ENCODE measurements at regions not wholly inside any gene's neighbourhood (a gene's known extent, or its start where the extent isn't known, plus 50 kb on each side); places are given as distances from the start of the nearest gene placed in this dataset.

DNA sequence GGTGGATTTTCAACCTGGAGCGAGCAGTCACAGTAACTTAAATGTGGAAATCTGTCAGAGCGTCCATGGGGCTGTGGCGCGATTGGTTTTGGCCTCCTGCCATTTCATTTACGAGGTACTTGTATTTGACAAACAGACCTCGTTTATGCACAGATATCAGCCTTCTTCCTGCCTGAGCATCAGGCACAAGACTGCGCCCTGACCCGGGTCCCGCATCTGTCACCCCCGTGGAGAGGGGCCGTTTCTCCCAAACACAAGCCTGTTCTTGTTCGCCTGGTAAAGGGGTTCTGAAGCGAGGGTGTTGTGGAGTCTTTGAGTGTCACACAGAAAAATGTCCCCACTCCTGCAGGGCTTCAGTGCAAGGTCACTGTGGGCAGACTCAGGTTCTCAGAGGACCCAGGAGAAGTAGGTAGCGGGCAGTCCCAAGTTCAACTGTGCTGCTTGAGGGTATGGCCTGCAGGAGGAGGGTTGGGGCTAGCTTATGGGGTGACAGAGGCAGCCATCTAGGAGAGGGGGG, 202.3 kb downstream of the URI1 start:
- TF ChIP-seq, protein P1, sequence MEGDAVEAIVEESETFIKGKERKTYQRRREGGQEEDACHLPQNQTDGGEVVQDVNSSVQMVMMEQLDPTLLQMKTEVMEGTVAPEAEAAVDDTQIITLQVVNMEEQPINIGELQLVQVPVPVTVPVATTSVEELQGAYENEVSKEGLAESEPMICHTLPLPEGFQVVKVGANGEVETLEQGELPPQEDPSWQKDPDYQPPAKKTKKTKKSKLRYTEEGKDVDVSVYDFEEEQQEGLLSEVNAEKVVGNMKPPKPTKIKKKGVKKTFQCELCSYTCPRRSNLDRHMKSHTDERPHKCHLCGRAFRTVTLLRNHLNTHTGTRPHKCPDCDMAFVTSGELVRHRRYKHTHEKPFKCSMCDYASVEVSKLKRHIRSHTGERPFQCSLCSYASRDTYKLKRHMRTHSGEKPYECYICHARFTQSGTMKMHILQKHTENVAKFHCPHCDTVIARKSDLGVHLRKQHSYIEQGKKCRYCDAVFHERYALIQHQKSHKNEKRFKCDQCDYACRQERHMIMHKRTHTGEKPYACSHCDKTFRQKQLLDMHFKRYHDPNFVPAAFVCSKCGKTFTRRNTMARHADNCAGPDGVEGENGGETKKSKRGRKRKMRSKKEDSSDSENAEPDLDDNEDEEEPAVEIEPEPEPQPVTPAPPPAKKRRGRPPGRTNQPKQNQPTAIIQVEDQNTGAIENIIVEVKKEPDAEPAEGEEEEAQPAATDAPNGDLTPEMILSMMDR (IDR thresholded peaks at IDR 0.05), result no peak
- ATAC-seq, result no peak
- H3K27me3 Mint-ChIP-seq (ENCODE audit: low read depth in 2 of 2), result no peaks in the 10 kb centered on the region
- no peaks in the 10 kb centered on the region for H3K36me3 Mint-ChIP-seq
- H3K4me1 Mint-ChIP-seq, result no peaks in the 10 kb centered on the region
- Histone ChIP-seq H3K4me3 (ENCODE audit: low read length) (no peak overlapping the region), H3K36me3 (ENCODE audit: control insufficient read depth, insufficient read depth, low read length) (no peaks in the 10 kb centered on the region), H3K27me3 (ENCODE audit: control insufficient read depth, insufficient read depth, low read length) (no peaks in the 10 kb centered on the region), H3K27ac (ENCODE audit: low read length) (no peak overlapping the region), H3K9me3 (ENCODE audit: control insufficient read depth, insufficient read depth, low read length) (no peaks in the 10 kb centered on the region), H3K4me1 (ENCODE audit: control insufficient read depth, insufficient read depth, low read length) (no peaks in the 10 kb centered on the region)
- 87% methylated on average over 14 of the region's 14 CpGs for WGBS (ENCODE audit: insufficient coverage)
- DNase-seq, result no peak
- H3K4me3 Mint-ChIP-seq, result no peak overlapping the region
- intact Hi-C loops (cut with micrococcal nuclease), result no loop called here
- H3K9me3 Mint-ChIP-seq, result no peaks in the 10 kb centered on the region
- H3K27ac Mint-ChIP-seq, result no peak overlapping the region

DNA sequence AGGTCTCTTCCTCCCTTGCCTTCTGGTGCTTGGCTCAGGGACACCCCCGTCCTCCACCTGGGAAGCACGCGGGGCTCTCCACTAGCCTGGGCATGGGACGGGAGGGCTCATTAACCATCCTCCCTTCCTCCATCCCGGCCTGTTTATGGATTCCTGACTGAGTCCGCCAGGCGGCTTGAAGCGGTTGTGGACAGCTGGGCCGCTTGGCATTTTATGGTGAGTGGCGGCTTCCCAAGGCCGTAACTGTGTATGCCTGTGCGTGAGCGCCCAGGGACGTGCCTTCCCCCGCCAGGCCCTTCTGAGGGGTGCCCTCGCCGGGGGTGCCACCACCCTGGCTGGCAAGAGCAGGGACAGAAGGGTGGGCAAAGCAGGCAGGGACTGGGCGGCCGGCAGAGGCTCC, 202.8 kb downstream of the URI1 start:
- no peak overlapping the region for H3K27ac Mint-ChIP-seq
- Histone ChIP-seq H3K9me3 (ENCODE audit: control insufficient read depth, insufficient read depth, low read length) (no peaks in the 10 kb centered on the region), H3K4me1 (ENCODE audit: control insufficient read depth, insufficient read depth, low read length) (no peaks in the 10 kb centered on the region), H3K27me3 (ENCODE audit: control insufficient read depth, insufficient read depth, low read length) (no peaks in the 10 kb centered on the region), H3K27ac (ENCODE audit: low read length) (no peak overlapping the region), H3K36me3 (ENCODE audit: control insufficient read depth, insufficient read depth, low read length) (no peaks in the 10 kb centered on the region), H3K4me3 (ENCODE audit: low read length) (no peak overlapping the region)
- H3K9me3 Mint-ChIP-seq, result no peaks in the 10 kb centered on the region
- no peaks in the 10 kb centered on the region for H3K36me3 Mint-ChIP-seq
- 90% methylated on average over 19 of the region's 19 CpGs for WGBS (ENCODE audit: insufficient coverage)
- H3K4me3 Mint-ChIP-seq, result no peak overlapping the region
- no peak for DNase-seq
- no peaks in the 10 kb centered on the region for H3K4me1 Mint-ChIP-seq
- TF ChIP-seq, protein P1 (IDR thresholded peaks at IDR 0.05), result no peak
- H3K27me3 Mint-ChIP-seq (ENCODE audit: low read depth in 2 of 2), result no peaks in the 10 kb centered on the region
- ATAC-seq, result no peak
- intact Hi-C loops (cut with micrococcal nuclease), result no loop called here

DNA sequence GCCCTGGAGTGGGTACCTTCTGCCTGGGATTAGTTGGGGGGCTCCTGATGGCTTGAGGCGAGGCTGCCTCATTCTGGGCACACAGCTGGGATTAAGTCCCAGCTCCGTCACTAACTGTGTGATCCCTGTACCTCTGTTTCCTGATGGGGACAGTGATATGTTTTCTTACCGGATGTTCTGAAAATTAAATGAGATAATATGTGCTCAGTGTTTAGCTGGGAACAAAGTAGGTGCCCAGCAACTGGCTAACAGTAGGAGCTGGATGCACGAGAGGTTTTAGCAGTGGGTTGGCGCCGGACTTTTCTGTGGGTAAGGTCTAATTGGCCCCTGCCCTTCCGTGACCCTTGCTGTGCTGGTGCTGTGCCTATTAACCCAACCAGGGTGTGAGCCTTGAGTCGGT, 203.4 kb downstream of the URI1 start:
- Histone ChIP-seq H3K4me1 (ENCODE audit: control insufficient read depth, insufficient read depth, low read length) (no peaks in the 10 kb centered on the region), H3K36me3 (ENCODE audit: control insufficient read depth, insufficient read depth, low read length) (no peaks in the 10 kb centered on the region), H3K4me3 (ENCODE audit: low read length) (no peak overlapping the region), H3K27me3 (ENCODE audit: control insufficient read depth, insufficient read depth, low read length) (no peaks in the 10 kb centered on the region), H3K27ac (ENCODE audit: low read length) (no peak overlapping the region), H3K9me3 (ENCODE audit: control insufficient read depth, insufficient read depth, low read length) (no peaks in the 10 kb centered on the region)
- ATAC-seq (no peak), DNase-seq (no peak)
- Mint-ChIP-seq H3K36me3 (no peaks in the 10 kb centered on the region), H3K27ac (no peak overlapping the region), H3K9me3 (no peaks in the 10 kb centered on the region), H3K4me3 (no peak overlapping the region), H3K27me3 (ENCODE audit: low read depth in 2 of 2) (no peaks in the 10 kb centered on the region), H3K4me1 (no peaks in the 10 kb centered on the region)
- 90% methylated on average over 8 of the region's 8 CpGs for WGBS (ENCODE audit: insufficient coverage)
- TF ChIP-seq, protein P1 (IDR thresholded peaks at IDR 0.05), result no peak
- intact Hi-C loops (cut with micrococcal nuclease), result no loop called here

DNA sequence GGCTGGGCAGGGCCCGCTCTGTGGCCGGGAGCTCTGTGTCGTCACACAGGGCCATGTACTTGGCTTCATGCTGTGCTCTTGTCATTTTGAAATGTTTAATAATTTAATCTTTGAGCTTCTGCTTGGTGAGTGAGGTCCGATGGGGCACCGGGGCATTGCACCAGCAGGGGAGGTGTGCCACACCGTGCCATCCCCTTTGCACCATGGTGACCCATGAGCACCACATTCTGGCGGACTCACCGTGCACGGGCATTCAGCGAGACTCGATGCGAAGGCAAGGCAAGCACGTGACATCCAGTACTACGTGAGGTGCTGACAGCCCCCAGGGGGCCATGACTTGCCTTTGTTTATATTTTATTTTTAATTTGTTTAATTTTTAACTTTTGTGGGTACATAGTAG, 204.3 kb downstream of the URI1 start:
- ATAC-seq, result no peak

More for the DNA sequence above, 204.3 kb downstream of the URI1 start:
- Histone ChIP-seq H3K9me3 (ENCODE audit: control insufficient read depth, insufficient read depth, low read length) (no peaks in the 10 kb centered on the region), H3K27ac (ENCODE audit: low read length) (no peak overlapping the region), H3K4me3 (ENCODE audit: low read length) (no peak overlapping the region), H3K36me3 (ENCODE audit: control insufficient read depth, insufficient read depth, low read length) (no peaks in the 10 kb centered on the region), H3K27me3 (ENCODE audit: control insufficient read depth, insufficient read depth, low read length) (no peaks in the 10 kb centered on the region), H3K4me1 (ENCODE audit: control insufficient read depth, insufficient read depth, low read length) (no peaks in the 10 kb centered on the region)
- DNase-seq, result no peak
- Mint-ChIP-seq H3K36me3 (no peaks in the 10 kb centered on the region), H3K27ac (no peak overlapping the region), H3K9me3 (no peaks in the 10 kb centered on the region), H3K27me3 (ENCODE audit: low read depth in 2 of 2) (no peaks in the 10 kb centered on the region), H3K4me3 (no peak overlapping the region), H3K4me1 (no peaks in the 10 kb centered on the region)
- WGBS (ENCODE audit: insufficient coverage), result 92% methylated on average over 14 of the region's 14 CpGs
- intact Hi-C loops (cut with micrococcal nuclease), result no loop called here
- TF ChIP-seq, protein P1 (IDR thresholded peaks at IDR 0.05), result no peak
